HG02885 (cell line): ENCODE measurements at regions not wholly inside any gene's neighbourhood (a gene's known extent, or its start where the extent isn't known, plus 50 kb on each side); places are given as distances from the start of the nearest gene placed in this dataset.
"Not testable (repeated sequence)": the region's sequence is repeated elsewhere in the genome, so short reads cannot be mapped to it uniquely, and the experiment has no call there.

Experiments
- ATAC-seq: cut with Tn5 transposase; IDR thresholded peaks from one replicate; pipeline ENCODE4 v1.9.1; 2021; ENCODE audit warnings: mild to moderate bottlenecking; ENCODE audit not compliant: unreplicated experiment, poor library complexity

DNA sequence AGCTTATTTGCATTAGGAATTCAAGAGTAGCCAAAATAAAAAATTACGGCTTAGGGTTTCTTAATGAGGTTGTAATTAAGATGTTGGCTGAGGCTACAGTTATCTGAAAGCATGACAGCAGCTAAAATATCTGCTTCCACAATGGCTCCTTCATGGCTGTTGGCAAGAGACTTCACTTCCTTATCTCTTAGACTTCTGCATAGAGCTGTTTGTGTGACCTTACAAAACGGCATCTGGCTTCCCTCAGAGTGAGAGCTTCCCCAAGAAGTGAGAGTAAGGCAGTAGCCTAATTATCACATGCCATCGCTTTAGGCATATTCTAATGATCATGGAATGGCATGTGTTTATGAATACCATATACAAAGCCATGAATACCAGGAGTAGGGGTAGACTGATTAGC lies 57.6 kb downstream of the CCDC59 start:
- no peak for ATAC-seq

DNA sequence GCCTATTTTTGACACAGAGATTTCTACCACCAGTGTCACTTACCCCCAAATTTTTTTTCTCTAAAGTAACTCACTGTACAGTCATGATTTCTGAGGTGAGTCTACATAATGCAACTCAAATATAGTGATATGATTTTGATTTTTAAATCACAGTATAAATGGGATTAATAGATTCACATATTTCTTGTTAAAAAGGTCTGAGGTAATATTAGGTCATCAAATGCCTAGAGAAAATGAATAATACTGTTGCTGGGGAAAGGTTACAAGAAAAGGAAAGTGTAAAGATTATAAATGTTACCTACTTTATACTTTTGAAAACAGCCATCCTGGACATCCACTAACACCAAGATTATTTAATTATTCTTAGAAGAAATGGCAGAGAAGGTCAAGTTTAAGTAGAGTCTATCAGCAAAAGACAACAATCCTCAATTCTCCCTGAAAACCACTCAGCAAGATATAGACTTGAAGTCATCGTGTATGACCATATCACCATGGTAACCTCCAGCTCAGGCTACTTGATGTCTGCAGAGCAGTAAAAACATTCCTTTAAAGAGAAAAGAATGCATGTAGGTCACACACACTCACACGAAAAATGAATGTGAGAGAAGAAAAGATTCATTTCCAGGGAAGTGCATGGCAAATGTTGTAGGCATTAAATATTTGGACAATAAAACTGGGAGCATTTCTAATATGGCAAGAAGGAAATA lies 58.7 kb downstream of the CCDC59 start:
- no peak for ATAC-seq

DNA sequence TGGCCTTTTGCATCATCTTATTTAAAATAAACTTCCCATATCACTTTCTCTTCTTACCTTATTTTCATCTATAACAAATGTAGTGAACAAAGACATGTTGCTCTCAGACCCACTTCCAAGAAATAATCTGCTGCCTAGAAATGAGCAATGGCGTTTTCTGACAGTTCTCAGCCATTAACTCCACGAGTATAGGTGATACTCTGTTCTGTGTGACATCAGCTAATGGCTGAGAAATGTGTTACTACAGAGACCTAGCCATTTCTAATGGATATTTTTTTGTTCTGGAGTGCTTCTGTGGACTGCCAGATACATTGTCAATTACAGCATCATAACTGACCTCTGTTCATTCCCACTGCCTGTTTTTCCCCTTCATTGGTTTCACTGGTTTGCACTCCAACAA lies 67.8 kb downstream of the CCDC59 start:
- ATAC-seq: no peak

DNA sequence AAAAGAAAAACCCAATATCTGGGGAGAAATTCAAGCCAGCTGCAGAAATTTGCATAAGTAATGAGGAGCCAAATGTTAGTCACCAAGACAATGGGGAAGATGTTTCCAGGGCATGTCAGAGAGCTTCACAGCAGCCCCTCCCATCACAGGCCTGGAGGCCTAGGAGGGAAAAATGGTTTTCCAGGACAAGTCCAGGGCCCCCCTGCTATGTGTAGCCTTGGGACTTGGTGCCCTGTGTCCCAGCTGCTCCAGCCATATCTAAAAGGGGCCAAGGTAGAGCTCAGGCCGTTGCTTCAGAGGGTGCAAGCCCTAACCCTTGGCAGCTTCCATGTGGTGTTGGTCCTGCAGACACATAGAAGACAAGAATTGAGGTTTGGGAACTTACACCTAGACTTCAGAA lies 76.9 kb downstream of the CCDC59 start:
- ATAC-seq: not testable (repeated sequence)

DNA sequence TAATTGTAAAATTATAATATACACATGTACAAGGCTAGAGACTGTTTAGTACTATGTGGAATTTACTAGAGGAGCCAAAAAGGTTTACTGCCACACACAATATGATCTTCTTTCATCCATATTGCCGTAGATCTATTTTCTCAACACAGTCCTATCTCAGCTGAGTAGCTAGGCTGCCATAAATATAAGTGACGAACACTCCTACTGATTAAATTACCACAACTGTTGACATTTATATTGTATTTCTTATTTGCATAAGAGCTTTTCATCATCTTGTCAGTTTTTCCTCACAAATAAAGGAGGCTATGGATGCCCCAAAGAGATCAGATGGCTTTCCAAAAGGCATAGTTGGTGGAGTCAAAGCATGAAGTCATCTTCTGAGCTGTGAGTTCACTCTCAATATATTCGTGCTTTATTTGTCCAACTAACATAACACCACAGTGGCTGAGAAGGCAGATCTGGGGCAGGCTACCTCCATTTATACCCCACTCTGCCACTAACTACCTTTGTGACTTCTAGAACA lies 78.6 kb downstream of the CCDC59 start:
- ATAC-seq: no peak

DNA sequence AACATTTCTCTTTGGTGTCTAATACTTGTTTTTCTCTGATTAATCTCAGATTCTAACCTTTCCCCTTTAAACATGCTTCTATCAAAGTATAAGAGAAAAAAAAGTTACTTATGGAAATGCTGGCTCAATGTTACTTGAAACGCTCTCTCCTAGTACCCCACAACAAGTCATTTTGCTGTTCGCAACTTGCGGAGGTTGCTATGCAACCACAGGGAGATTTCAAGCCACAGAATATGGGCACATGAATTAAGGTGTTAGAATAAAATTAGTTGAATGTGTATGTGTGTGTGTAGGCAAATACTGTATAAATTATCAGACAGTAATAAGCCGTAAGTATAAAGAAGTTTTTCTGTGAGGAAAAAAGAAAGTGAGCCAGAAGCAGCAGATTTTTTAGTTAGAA lies 80.6 kb downstream of the CCDC59 start:
- ATAC-seq: no peak

DNA sequence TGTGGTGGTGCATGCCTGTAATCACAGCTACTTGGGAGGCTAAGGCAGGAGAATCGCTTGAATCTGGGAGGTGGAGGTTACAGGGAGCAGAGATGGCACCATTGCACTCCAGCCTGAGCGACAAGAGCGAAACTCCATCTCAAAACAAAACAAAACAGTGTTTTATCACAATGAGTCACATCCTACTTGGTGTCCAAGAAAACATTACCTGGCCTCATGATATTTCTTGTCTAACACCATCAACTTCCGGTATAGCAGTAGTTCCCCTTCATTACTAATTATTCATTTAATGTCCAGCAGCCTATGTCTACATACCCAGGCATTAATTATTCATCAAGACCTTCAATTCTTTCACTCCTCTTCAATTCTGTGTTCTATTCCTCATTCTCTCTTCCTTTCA lies 115.5 kb downstream of the CCDC59 start:
- ATAC-seq: no peak

DNA sequence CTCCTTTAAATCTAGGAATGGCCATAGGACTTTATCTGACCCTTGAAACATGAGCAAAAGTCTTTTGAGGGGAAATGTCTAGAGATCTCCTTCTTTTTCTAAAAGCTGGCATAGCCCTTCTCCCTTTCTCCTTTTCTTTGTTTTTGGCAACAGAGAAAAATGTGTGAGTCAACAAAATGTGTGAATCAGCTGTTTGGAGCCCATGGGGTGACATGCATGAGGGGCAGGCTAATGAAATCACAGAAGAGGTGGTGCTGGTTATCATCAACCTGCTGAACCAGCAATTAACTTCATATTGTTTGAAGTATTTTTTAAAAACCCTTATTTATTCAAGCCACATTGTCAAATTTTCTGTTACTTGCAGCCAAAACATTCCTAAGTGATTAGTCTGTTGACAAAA lies 132.3 kb downstream of the CCDC59 start:
- no peak for ATAC-seq

DNA sequence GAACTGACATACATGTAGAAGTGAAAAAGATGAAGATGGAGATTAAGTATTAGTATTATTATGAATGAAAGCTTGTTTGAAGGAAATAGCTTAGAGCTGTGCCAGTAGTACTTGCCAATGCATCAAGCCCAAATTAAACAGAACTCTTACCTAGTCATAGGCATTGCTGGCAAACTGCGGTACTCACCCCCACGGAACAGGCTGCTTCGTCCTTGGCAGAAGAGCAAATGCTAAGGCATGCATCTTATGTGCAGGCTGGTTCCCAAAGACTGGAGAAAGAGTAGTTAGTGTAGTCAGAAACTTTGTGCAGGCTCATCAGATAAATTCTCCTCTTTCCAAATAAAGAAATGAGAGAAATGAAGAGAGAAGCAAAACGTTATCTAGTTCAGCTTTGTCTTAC lies 134.8 kb downstream of the CCDC59 start:
- ATAC-seq: no peak

DNA sequence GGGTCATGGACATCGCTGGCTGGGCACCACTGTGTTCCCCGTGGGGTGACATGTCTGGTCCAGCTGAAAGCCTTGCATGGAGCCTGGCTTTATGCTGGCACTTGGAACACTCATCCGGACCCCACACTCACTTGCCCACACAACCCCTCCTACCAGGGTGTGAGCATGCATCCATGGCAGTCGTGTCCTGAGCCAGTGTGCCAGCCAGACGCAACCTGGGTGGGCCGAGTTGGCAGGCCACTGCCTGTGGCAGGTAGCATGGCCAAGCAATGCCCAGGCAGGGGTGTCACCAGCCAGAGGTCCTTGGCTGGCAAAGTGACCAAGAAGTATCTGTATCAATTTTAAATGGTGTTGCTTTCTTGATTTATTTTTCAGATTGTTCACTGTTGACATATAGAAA lies 141.7 kb downstream of the CCDC59 start:
- ATAC-seq: no peak

DNA sequence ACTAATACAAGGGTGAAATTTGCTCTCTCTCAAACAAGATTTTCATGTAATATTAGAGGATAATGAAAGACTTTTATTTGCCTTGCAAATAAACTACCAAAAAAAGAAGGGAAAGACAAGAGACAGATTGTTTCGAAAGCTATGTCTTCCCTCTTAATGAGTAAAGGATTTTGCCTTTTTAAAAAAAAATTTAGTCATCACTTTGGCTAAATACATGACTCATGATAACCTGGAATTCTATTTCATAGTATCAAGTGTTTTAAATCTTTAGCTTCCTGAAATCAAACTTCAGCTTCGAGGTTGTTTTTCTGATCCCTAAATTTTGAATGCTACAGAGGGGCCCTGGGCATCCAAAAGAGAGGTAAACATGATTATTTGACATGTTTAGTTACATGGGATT lies 144.4 kb downstream of the CCDC59 start:
- ATAC-seq: no peak

DNA sequence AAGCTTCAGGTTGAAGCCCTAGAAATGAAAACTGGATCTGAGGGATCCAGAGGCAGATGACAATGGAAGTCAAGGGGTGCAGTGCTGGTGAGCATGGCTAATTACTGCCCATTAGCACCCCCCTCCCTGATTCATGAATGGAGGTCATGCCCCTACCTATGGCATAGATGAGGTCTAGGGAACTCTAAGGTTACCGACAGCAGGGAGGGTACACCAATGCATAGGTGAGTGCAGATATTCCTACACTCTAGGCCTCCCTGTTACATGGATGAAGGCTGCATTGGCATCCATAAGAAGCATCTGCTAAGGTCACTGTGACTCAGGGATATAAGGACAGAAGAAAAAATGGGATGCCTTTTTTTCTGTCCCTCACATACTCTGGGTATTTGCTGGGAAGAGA lies 147.3 kb downstream of the CCDC59 start:
- ATAC-seq: no peak

DNA sequence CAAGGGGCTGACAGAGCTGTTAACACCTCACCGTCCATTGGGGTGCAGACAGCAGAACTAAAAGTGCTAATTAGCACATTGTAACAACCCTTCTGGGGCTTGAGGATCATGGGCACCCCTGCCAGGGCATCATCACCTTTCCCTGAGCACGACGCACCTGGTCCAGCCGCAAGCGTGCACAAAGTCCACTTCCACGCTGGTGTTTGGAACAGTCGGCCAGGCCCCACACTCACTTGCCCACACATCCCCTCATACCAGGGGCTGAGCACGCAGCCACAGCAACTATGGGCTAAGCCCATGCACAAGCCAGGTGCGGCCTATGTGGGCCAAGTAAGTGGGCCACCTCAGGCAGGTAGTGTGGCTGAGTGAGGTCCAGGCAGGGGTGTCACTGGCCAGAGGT lies 148.7 kb downstream of the CCDC59 start:
- no peak for ATAC-seq

DNA sequence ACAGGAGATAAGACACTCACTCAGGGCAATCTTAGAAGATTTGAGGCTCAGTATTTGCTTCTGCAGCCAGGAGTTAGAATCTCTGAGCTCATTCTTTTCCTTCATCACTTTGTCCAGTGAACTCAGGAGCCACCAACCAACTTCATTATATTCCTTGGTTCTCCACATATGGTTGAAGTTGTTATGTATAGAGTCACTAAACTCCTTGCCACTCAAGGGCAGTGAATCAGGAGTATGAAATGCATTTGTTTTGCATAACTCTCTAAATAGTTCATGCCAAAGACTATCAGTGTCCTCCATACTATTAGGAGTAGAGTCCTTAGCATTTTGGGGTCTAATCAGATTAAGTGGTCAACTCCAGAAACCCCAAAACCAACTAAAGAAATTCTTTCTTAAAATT lies 150.6 kb downstream of the CCDC59 start:
- ATAC-seq: no peak

DNA sequence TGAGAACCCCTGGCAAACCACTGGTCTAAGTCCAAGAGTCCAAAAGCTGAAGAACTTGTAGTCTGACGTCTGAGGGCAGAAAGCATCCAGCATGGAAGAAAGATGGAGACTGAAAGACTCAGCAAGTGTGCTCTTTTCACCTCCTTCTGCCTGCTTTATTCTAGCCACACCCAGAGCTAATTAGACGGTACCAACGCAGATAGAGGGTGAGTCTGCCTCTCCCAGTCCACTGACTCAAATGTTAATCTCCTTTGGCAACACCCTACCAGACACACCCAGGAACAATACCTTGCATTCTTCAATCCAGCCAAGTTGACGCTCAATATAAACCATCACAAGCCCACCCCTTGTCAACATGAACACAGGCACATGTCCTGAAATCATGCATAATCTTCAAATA lies 155.1 kb downstream of the CCDC59 start:
- ATAC-seq: no peak

DNA sequence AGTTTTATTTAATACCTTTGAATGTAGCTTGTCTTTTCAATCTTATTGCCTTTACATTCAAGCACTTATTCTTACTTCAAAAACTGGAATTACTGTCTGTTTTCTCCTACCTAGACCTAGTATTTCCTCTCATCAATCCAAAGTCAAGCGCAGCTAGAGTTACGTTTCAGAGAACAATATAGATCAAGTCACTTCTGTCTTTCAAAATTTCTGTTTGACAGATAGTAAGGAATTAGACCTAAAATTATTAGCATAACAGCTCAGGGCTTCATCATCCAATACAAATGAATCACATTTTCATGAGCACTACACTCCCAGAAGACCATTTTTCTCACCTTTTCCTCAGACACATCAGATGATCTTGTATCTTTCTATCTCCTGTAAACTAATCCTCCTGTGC lies 170.6 kb downstream of the CCDC59 start:
- no peak for ATAC-seq

DNA sequence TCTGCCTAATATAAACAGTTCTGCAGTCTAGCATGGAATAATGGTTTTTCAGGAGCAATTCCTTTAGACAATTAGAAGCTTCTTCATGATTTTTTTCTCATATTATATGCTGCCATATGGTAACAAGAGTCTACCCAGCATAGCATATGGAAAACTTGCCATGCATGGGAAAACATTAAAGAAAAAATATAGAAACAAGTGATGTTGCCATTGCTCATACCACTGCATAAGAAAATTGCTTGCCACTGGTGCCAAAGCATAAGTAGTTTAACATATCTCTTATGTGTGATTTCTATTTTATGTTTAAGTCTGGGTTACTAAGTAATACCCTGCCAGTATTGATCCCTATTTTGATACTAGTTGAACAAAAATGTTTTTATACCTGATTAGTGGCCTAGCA lies 171.2 kb downstream of the CCDC59 start:
- no peak for ATAC-seq

DNA sequence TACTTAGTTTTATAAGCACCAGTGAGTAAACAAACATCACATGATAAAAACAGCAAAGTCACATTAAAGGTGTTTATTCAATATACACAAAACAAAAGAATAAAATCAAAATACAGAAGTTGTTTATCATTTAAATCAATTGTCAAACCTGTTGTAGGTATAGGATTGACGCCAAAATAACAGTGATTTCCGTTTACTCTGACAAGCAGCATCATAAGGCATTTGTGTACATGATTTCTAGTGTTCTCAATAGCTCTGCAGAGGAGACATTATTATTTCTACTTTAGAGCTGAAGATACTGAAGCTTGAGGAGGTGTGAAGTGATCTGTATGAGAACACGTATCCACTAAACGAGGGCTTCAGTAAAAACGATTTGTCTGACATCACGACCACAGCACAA lies 171.9 kb downstream of the CCDC59 start:
- ATAC-seq: no peak

DNA sequence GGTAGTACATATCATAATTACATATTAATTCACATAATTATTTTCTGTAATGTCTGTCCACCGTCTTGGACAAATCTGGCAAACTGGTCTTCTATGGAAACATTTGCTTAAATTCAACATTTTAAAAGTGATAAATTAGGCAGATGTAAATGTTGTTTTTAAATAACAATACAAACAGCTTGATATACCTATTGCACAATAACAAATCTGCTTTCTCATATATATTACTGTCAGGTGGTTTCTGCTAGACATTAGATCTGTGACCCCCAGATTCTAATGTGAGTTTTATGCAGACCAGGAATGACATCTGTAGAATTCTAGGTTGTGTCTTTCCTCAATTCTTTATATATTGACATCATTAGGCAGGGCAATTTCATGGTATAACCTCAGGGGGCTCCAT lies 173.3 kb downstream of the CCDC59 start:
- ATAC-seq: no peak

DNA sequence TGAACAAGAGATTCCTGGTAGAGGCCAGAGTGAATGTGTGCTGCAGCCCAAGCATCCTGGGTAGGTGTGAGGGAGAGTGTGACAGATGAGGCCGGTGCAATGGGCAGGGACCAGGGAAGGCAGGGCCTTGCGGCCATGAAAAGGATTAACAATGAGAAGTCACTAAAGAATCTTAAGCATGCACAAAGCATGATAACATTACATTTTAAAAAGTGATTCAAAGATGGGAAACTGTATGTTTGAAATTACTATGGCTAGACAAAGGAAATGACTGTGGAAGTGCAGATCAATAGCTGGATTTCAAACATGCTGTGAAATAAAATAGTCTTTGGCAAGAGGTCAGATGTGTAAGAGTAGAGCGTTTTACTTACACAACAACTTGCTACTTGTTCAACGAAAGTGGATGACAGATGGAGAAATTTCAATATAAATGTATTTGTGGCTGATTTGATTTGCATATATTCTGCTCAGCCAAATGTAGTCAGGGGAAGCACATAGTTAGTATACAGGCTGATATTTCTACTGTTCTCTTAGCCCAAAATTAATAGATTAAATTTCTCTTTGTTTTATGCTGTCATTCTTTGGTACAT lies 175.5 kb downstream of the CCDC59 start:
- ATAC-seq: no peak

DNA sequence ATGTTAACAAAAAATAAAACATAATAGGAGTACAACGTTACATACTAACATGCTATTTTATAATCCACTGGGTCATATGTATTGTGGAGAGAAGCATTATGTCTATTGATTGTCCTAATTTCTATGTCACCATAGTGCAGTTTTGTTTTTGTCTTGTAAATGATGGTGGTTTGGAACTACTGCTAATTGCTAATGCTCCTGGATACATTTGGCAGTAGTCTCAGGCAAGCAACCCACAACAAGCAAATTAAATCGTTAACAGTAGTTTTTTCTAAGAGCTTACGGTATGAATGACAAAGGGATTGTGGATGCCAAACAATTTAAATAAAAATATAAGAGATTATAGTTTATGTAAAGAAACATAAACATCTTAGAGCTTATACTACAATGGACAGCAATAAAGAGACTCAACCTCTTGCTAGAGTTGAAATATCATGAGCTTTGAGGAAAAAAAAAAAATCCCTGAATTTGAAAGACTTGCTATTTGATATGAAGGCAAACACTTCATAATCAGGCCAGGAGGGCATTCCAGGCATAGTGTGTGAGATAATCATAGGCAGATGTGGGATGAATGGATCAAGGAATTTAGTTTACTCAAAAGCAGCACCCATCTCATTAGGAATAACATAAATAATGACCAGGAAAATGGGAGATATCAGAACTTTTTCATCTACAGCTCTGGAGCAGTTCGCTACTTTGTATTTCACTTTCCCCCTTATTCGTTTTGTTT lies 181.3 kb downstream of the CCDC59 start:
- no peak for ATAC-seq

DNA sequence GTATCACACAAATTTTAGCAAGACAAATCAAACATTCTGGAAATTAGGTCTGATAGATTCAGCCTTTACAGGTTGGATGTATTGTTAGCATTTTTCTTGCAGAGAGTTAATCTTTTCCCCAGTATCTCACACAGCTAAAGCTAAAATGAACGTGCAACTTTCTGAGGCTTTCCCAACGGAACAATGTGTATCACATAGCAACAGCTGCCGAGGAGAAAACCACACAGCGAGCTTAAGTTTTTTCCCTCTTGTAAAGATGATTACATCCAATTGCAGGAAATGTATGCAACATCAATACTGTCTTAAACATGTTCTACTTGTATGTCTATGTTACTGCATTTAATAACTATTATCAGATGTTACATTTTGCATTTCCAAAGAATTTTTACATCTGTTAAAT lies 182.2 kb downstream of the CCDC59 start:
- ATAC-seq: no peak
